Adipocyte (in vitro differentiated cells): ENCODE measurements at regions not wholly inside any gene's neighbourhood (a gene's known extent, or its start where the extent isn't known, plus 50 kb on each side); places are given as distances from the start of the nearest gene placed in this dataset.

Experiments
- DNase-seq: peaks from one replicate; pipeline ENCODE4 v3.0.0-alpha.2; 2015; ENCODE audit warnings: low read depth
- H3K27me3 ChIP-seq: replicated peaks from 2 replicates; pipeline ENCODE4 v1.7.0; 2013; ENCODE audit warnings: mild to moderate bottlenecking, low read length, moderate library complexity; ENCODE audit not compliant: control insufficient read depth, insufficient read depth
- H3K36me3 ChIP-seq: 2 replicates; pipeline ENCODE4 v1.7.0; 2013; ENCODE audit warnings: low read length, mild to moderate bottlenecking, moderate library complexity; ENCODE audit not compliant: control insufficient read depth, insufficient read depth, severe bottlenecking
- H3K4me1 ChIP-seq: 2 replicates; pipeline ENCODE4 v1.7.0; 2013; ENCODE audit warnings: mild to moderate bottlenecking, low read length, moderate library complexity; ENCODE audit not compliant: control insufficient read depth, insufficient read depth
- H3K4me3 ChIP-seq: 2 replicates; pipeline ENCODE4 v1.7.0; 2013; ENCODE audit warnings: mild to moderate bottlenecking, low read length, moderate library complexity
- H3K9ac ChIP-seq: 2 replicates; pipeline ENCODE4 v1.7.0; 2013; ENCODE audit warnings: mild to moderate bottlenecking, low read length, moderate library complexity
- H3K9me3 ChIP-seq: 2 replicates; pipeline ENCODE4 v1.7.0; 2013; ENCODE audit warnings: mild to moderate bottlenecking, low read length, moderate library complexity; ENCODE audit not compliant: control insufficient read depth

DNA sequence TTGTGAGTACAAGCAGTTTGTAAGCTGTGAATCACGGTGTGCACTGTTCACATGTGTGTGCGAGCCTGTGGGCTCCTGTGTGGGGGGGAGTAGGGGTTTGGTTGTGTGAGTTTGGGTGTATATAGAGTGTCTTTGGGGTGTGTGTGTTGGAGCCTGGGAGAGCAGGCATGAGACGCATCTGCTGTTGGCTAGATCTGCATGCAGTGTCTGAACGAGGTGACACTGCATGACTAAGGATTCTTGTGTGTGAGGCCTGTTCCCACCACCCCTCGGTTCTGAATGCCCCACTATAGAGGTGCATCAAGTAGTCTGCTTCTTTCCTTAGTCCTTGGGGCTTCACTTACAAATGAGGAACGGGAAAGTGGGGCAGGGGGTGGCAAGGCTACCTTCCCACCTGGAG is 68.4 kb downstream of the MAGEF1 start:
- Histone ChIP-seq H3K4me1 (no peaks in the 10 kb centered on the region), H3K36me3 (no peaks in the 10 kb centered on the region), H3K9ac (no peak overlapping the region), H3K4me3 (no peak overlapping the region), H3K27me3 (peaks cover 31% of the 10 kb centered on the region), H3K9me3 (no peaks in the 10 kb centered on the region)
- no peak for DNase-seq

DNA sequence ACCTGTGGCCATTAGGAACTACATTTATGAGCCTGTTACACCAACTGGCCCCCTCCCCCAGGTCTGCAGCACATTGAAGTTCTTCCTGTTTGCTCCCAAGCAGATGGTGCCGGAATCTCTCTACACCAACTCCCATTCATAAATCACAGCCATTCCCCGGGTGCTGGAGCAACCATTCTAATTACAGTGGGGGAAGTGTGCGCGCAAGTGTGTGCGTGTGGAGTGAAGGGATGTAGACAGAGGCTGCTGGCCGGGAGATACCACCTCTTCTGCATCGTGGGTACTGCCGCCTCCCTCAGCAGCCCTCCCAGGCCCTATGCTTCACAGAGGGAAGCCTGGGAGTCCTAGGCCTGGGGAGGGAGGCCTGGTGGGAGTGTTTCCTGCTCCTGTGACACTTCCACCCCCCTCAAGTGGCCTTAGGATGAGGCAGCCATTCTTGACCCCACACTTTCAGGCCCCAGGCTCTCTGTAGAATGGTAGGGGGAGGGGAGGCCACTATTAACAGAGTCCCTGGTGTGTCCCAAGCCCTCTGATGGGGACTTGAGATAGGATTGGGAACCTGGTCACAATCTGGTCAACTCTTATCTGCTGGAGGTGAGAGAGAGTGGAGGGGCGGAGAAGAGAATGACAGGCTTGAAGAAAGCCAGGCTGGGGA is 69.1 kb downstream of the MAGEF1 start:
- Histone ChIP-seq H3K36me3 (no peaks in the 10 kb centered on the region), H3K27me3 (peaks cover 31% of the 10 kb centered on the region), H3K4me1 (no peaks in the 10 kb centered on the region), H3K9me3 (no peaks in the 10 kb centered on the region), H3K4me3 (no peak overlapping the region), H3K9ac (no peak overlapping the region)
- no peak for DNase-seq

DNA sequence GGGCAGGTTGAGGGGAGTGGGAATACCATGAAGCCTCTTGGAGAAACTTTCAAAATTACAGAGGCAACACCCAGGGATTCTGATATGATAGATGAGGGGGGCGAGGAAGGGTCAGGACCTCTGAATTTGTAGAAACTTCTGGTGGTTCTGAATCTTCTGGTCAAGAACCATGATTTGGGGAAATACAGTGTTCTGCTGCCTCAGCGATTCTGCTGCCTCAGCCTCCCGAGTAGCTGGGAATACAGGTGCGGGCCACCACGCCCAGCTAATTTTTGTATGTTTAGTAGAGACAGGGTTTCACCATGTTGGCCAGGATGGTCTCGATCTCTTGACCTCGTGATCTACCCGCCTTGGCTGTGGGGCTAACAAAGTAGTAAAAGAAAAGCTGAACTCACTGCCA is 70.4 kb downstream of the MAGEF1 start:
- no peak overlapping the region for H3K4me3 ChIP-seq
- H3K9me3 ChIP-seq, result no peaks in the 10 kb centered on the region
- H3K9ac ChIP-seq, result no peak overlapping the region
- H3K36me3 ChIP-seq, result no peaks in the 10 kb centered on the region
- DNase-seq, result no peak
- H3K27me3 ChIP-seq, result peaks cover 31% of the 10 kb centered on the region
- no peaks in the 10 kb centered on the region for H3K4me1 ChIP-seq

- Histone ChIP-seq H3K9me3 (no peaks in the 10 kb centered on the region), H3K9ac (no peak overlapping the region), H3K27me3 (peaks cover 32% of the 10 kb centered on the region), H3K4me1 (no peaks in the 10 kb centered on the region), H3K4me3 (no peak overlapping the region), H3K36me3 (no peaks in the 10 kb centered on the region)
- no peak for DNase-seq
These were observed 72.5 kb downstream of the MAGEF1 start for GRCh38 chr3:184639351-184639750.

- Histone ChIP-seq H3K36me3 (no peaks in the 10 kb centered on the region), H3K4me3 (no peak overlapping the region), H3K9ac (no peak overlapping the region), H3K4me1 (no peaks in the 10 kb centered on the region), H3K9me3 (no peaks in the 10 kb centered on the region), H3K27me3 (peaks cover 18% of the 10 kb centered on the region)
- peak; percentile 25 for DNase-seq
These were observed 74.2 kb downstream of the MAGEF1 start for GRCh38 chr3:184637705-184638104.

GRCh38 chr3:184636741-184637316 is 75.0 kb downstream of the MAGEF1 start:
- Histone ChIP-seq H3K36me3 (no peaks in the 10 kb centered on the region), H3K4me1 (no peaks in the 10 kb centered on the region), H3K9me3 (no peaks in the 10 kb centered on the region), H3K9ac (no peak overlapping the region), H3K27me3 (peaks cover 14% of the 10 kb centered on the region), H3K4me3 (no peak overlapping the region)
- peak; percentile 76 for DNase-seq

DNA sequence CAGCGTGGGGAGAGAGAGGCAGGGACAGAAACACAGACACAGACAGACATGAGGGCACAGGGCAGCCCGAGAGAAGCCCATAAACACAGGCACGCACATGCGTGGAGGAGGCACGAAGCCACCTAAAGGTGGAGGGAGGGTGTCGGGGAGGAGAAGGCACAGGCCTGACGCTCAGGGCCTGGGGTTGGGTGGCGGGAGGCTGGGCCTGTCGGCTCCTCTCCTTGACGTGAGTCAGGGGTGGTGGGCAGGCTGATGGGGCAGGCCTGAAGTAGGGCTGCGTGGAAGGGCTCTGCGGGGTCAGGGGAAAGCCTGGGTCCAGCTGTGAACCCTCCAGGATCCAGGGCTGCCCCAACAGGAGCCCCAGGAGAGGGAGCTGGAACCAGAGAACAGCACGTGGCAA is 74.2 kb downstream of the EPHB3 start:
- Histone ChIP-seq H3K4me3 (no peak overlapping the region), H3K36me3 (no peaks in the 10 kb centered on the region), H3K27me3 (peaks cover 11% of the 10 kb centered on the region), H3K9me3 (no peaks in the 10 kb centered on the region), H3K9ac (no peak overlapping the region), H3K4me1 (no peaks in the 10 kb centered on the region)
- DNase-seq, result no peak

DNA sequence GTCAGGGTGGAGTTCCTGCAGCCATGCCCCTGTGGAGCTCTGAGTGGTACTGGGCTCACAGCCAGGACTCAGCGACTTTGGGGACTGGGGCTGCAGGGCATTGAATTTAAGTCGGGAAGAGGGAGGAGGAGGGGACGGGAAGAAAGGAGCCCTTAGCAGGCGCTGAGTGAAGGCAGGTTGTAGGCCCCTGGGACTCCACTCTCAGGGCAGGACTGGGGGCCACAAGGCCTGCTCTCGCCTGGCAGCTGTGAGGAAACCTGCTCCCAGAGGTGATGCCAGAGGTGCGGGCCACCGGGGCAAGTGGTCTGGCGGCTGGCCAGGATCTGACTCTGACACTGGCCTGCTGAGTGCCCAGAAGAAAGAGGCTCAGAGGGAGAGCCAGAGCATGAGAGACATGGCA is 73.5 kb downstream of the EPHB3 start:
- no peak for DNase-seq
- Histone ChIP-seq H3K4me3 (no peak overlapping the region), H3K9me3 (no peaks in the 10 kb centered on the region), H3K36me3 (no peaks in the 10 kb centered on the region), H3K27me3 (peaks cover 11% of the 10 kb centered on the region), H3K4me1 (no peaks in the 10 kb centered on the region), H3K9ac (no peak overlapping the region)

DNA sequence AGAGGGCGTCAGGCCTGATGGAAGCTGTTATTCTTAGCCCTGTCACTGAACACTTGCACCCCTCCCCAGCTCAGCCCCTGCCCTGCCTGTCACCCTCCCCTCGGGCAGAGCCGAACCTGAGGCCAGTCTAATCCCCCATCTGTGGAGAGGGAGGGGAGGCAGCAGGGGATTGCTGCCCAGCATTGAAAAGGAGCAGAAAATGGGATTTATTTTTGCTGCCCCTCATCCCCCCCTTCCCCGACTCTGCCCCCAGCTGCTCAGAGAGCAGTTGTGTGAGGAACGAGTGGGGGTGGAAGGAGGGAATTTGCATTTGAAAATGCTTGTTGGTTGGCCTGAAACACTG is 71.6 kb downstream of the EPHB3 start:
- Histone ChIP-seq H3K9me3 (no peaks in the 10 kb centered on the region), H3K27me3 (peaks cover 13% of the 10 kb centered on the region), H3K4me1 (no peaks in the 10 kb centered on the region), H3K9ac (no peak overlapping the region), H3K36me3 (no peaks in the 10 kb centered on the region), H3K4me3 (no peak overlapping the region)
- no peak for DNase-seq

DNA sequence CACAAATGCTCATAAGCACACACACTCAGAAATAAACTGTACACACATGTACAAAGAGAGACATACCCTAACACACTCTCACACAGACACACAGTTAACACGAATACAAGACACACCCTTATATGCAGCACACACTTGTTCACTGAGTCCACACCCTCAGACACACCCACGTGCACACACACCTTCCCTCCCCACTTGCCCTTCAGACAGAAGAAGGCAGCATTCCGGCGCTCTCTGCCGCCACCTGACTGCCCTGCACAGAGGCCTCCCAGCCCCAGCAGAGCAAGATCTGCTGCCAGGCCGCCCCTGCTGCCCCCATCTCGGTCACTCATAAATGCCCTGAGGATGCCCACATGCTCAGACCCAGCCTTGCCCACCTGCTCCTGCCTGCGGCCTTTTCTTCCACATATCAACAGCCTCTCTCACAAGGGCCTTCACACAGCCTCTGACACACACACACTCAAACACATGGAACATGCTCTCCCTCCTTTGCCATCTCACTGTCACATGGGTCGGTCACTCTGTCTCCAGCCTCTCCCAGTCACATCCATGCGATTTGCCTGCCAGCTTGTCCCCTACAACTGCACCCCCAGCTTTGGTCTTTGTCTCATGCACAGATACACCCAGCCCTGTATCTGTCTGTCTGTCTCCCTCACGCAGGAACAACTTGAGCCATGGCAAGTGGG is 71.1 kb downstream of the EPHB3 start:
- no peaks in the 10 kb centered on the region for H3K4me1 ChIP-seq
- H3K4me3 ChIP-seq, result no peak overlapping the region
- H3K9me3 ChIP-seq, result no peaks in the 10 kb centered on the region
- H3K36me3 ChIP-seq, result no peaks in the 10 kb centered on the region
- no peak for DNase-seq
- H3K9ac ChIP-seq, result no peak overlapping the region
- H3K27me3 ChIP-seq, result peaks cover 13% of the 10 kb centered on the region
